GM21723 (cell line): ENCODE measurements at regions not wholly inside any gene's neighbourhood (a gene's known extent, or its start where the extent isn't known, plus 50 kb on each side); places are given as distances from the start of the nearest gene placed in this dataset.

Experiments
- ATAC-seq: cut with Tn5 transposase; IDR thresholded peaks from one replicate; pipeline ENCODE4 v1.9.1; 2021; ENCODE audit warnings: mild to moderate bottlenecking, moderate library complexity; ENCODE audit not compliant: unreplicated experiment

DNA sequence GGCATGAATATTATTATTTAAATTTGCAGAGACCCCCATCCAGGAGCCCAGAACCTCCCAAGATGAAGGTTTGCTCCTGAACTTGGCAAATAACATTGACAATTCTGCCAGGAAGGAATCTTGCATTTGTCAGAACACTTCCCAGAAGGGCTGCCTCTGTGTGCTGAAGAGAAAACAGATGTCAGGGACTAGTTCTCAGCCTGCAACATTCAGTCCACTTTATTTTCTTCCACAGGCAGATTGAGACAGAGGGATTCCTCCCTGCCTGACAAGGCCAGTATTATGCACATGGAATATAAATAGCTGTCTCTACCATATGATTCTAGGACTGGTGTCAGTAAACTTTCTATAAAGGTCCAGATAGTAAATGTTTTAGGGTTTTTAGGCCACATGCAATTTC, 171.5 kb upstream of the SIX2 start:
- ATAC-seq = no peak

DNA sequence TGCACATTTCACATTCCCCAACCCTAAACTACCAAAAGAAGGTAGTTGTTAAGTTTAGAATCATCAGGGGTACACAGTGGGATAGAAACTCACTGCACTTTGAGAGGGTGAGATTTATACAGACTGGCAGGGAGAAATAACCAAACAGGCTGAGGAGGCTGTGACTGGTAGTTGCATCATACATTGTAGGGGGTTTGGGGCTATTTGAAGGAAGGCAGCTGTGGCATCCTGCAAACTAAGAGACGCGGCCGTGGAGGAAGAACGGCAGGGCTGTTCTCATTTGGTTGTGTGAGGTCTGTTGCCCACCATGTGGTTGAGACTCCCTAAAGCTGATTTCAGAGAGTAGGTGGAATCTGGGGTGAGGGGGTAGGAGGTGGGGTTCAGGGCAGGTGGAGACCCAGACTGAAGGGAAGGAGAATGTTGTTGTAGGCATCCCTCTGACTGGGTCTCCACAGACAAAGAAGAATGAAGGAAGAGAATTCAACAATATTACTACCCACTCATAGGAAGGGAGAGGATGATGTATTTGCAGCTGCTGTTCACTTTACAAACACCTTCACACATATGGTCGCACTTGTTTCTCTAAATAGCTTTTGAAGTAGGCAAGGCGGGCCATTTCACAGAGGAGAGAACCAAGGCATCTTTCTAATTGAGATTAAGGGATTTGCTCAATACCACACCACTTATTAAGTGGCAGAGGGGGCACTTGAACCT, 170.9 kb upstream of the SIX2 start:
- no peak for ATAC-seq

DNA sequence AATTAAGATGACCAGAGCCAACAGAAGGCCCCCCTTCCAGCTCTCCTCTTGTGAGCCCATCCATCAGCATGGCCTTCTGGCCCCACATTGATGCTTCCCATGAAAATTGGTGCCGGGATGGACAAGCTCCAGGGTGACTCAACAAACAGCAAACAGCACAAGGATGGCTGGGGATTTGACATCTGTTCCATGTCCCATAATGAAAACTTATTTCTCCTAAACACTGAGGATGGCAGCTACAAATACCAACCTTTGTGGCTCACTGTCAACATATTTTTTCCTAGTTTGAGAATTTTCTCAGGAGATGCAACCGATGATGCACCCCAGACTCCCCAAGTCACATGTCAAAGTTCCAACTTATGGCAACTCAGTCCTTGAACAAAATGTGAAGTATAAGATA, 169.6 kb upstream of the SIX2 start:
- ATAC-seq = no peak

DNA sequence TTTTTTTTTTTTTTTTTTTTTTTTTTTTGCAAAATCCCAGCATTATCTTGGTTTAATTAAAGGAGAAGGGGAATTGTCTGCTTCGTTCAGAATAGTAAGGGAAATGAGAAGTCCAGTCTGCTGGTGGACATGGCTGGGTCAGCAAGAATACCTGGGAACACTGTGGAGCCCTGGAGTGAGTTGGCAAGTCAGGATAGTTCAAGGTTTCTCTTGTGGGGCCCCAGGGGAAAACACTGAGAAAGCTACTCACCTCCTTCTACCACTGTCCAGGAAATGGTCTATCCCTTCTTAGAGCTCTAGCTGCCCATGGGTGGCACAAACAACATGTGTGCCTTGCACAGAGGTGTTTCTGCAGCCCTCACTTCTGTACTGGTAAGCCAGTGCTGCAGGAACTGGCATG, 169.1 kb upstream of the SIX2 start:
- no peak for ATAC-seq

DNA sequence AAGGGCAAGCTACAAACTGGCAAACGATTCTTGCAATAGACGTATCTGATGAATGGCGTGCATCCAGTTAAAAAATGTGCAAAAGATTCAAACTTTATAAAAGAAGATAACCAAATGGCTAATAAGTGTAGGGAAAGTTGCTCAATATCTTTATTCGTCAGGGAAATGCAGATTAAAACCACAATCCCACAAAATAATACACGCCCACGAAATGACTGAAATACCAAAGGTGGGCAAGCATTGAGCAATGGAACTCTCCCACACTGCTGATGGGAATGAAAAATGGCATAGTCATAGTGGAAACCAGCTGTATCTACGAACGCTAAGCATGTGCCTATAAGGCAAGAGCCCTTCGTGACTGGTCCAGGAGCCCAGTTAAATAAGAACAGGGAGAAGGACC, 168.6 kb upstream of the SIX2 start:
- ATAC-seq = no peak

DNA sequence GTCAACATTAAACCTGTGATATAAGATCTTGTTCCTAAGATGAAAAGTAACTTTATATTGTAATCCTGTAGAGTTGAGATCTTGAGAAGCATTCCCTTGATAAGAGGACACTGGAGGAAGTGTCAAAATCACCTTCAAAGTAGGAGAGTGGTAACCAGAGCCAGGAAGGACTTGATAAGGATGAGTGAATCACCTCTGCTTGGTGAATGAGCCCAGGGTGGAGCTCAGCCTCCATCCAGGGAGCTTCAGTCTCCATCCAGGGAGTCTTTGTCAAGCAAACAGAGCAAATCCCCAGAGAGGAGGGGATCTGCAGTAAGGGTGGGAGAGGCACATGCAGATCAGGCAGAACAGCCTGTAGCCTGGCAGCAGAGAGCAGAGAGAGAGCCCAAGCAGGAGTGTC, 167.1 kb upstream of the SIX2 start:
- ATAC-seq = no peak

DNA sequence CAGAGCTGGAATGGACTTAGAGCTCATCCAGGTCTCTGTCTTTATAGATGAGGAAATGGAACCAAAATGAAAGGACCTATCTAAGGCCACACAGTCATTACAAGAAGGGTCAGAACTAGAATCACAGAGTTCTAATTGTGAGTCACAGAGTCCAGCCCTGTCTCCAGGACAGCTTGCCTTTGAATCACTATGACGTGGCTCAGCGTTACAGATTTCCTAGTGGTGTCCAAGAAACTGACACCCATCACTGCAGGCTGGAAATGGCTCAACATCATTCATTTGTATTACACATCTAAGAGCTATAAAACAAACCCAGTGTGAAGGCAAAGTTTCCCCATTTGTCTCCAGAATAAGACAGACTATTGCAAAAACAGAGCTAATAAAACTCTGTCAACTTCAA, 164.3 kb upstream of the SIX2 start:
- ATAC-seq = no peak

DNA sequence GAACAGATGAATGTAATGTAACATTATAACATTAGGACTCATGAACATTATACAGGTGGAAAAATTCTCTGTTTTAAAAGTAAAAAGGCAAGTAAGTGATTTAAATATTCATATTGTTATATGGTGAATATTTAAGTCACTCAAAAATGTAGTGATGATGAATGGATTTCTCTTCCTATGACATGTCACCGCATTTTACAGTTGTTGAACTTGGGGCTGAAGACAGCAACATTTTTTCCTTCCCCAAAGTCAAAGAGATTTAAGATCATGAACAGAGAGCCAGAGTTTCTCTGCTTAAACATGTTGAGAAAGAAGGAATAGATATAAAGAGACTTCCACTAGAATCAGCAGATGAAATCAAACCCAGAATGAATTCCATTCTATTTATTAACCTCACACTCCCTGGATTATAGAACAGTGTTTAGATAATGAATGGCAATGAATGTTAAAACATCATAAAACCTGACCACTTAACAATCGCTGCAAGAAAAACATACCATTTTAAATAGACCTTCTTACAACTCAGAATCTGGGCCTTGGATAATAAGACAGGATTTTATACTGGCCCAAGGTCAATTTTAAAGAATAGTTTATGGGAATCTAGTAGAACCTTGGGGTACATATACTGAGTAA, 163.6 kb upstream of the SIX2 start:
- ATAC-seq = no peak

DNA sequence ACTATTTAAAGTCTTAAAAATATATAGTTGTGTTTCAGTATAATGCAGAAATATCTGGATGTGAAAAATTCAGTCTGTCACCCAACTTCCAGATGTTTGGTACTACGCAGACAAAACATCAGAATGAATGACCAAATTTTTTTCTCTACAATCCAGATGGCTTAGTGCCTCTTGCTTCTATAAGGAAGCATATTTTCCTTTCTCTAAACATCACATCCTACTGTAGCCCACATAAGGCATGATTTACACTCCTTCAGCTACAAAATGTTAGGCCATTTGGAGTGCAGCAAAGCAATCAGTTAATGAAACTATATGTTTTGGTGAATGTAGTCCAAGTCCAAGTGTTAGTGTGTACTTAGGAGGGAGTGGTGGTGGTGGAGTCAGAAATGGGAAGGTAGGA, 162.9 kb upstream of the SIX2 start:
- no peak for ATAC-seq

DNA sequence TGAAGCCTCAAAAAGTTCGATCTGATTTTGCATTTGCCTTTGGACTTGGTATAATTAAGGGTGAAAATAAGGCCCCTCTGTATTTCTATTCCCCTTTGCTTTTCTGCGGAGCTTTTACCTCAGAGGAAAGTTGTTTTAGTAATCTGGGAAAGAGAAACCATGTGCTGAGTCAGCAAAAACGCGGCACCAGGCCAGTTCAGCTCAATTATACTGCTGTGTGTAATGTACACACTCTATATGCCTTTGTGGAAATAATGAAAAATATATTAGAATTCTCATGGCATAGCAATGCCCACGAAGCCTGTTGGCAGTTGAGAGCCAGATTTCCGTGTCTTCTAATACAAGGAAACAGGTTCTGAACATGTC, 161.9 kb upstream of the SIX2 start:
- ATAC-seq = no peak

DNA sequence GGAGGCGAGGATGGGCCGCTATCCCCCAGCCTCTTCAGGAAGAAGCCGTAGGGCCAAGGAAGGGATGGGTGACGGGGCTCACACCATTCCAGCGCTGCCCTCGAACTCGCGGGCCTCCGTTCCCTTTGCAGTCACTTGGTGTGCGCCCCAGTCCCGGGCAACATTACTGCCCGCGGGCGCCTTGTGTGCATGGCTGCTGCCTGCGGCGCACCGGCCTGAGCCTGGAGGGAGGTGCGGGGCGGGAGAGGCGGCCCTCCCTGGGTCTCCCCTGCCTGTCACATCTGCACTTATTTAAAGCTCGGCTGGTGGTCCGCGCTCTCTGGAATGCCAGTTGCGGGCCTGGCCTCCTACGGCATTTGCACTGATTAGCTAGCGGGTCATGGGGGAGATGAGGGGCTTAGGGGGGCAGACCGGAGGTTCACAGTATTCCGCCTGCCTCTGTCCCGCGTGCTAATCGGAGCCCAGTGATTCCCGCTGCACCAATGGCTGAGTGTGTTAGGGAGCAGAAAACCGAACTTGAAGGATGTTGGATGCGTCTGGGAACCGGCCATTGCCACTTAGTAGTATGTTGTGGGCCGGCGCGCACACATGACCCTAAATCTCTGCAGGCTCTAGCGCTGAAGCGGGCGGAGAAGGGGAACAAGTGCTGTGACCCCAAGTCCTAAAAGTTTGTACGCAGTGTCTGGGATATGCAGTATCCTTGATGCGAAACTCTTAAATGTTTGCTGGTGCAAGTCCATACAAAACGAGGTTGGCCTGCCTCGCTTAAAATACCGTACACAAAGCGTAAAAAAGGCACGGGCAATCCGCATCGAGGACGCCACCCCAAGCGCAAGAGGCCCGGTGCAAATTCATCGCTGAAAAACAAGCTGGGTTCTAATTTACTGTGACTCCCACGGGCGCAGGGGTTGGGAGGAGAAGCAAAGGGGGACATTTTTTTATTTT, 161.2 kb upstream of the SIX2 start:
- no peak for ATAC-seq

DNA sequence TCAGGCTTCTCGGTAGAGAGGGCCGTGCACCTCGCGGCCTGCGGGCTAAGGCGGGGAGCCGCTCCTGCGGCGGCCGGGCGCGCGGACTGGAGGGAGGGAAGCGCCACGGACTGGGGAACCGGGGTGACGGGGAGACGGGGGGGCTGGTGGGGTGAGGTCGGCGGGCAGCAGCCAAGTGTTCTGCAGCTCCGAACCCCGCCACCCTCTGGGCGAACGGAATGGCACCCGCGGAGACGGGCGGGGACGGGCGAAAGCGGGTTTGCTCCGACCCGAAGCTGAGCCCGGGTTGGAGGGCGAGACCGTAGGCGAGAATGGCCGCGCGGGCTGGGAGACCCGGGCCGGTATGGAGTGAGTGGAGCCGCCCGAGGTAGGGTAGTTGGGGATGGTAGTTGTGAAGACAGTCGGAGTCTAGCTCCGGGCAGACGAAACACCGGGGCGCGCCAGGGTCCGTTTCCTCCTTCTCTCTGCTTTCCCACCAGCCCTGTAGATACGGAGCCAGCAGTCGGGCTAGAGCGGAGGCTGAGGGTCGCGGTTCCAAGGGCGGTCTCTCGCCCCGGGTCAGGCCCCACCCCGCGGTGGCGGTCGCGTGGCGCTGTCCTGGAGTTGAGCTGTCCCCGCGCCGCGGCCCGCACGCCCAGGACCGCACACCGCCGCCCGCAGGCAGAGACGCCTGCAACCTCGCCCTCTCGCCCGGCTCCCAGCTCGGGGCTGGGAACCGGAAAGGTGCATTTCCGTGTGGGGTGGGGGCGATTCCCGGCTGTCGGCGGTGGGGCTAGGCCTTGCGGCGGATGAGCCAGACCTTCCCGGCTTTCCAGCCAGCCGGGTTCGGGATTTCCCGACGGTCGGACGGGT, 160.3 kb upstream of the SIX2 start:
- ATAC-seq = no peak

DNA sequence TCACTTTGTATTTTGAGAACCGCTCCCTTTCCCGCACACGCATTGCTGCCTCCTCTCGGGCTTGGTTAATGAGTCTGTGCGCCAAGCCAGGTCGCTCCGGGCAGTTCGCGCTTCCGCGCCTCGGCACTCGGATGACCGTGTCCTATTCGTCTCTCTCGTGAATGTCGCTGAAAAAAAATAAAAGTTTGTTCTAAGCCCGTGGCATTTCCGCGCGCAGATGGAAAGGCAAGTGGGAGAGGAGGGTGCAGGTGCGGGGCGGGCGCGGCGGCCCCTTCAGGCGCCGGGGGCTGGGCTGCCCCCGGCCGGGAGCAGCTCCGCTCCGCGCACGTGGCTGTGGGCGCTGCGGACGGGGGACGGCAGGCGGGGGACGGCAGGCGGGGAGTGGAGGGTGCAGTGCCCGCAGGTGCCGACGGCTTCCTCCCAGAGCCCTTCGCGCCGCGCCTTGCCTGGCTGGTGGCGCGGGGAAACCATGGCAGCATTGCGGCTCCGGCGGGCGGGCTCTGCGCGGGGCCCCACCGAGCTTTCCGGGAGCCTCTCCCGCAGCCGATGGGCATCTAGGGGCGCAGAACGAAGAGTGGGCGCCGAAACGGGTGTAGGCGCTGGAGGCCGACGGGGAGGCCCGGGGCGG, 159.6 kb upstream of the SIX2 start:
- no peak for ATAC-seq

DNA sequence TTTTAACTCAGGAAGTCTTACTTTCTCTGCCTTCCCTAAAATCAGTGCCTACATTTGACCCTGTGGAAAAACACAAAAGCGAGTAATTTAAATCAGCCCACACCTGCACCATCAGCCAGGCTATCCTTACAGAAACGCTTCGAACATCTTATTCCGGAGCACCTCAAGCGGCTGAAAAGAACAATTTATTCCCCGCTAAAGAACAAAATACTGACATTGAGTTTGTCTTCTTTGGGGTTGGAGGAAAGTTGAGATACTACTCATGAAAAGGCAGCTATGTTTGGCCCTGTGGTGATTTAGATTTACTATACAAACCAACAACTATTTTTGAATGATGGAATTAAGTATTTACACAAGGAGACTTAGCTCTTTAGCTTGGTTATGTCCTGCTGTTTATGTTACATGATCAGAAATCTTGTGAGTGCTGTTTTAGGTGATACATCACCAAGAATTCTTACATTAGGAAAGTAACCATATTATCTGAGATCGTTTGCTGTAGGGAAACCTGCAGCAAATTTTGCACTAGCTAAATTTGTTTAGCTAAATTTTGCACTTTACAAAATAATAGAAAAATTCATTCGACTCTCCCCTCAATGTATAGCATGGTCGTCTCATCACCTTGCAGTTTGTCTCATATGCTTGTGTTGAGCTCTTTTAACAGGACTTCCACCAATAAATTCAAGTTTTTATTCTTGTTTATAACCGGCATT, 158.8 kb upstream of the SIX2 start:
- no peak for ATAC-seq

DNA sequence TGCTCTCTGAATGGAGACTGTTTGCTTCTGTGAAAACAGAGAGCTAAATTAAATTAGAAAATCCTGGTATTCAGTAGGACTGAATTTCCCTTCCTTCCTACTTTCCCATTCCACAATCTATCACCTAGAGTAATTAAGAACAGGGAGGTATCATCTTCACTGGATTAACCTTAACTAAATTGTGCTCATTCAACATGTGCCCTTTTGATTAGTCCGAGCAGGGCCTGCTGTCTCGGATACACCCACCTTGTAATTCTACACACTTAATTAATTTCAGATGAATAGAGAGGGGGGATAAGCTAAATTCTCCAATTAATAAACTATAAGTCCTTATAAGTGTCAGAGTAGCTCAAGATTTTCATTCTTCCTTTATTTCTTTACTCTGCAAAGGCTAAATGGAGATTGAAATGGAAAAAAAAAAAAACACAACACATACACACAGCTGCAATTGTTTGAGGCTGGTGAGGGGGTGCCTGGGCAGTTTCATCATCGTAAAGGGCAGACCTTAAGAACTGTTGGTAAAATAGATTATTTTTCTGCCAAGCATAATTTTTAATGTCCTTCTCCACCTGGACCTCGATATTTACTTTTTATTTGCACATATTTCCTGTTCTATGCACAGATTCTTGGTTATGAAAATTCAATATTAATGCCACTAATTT, 157.1 kb upstream of the SIX2 start:
- no peak for ATAC-seq

DNA sequence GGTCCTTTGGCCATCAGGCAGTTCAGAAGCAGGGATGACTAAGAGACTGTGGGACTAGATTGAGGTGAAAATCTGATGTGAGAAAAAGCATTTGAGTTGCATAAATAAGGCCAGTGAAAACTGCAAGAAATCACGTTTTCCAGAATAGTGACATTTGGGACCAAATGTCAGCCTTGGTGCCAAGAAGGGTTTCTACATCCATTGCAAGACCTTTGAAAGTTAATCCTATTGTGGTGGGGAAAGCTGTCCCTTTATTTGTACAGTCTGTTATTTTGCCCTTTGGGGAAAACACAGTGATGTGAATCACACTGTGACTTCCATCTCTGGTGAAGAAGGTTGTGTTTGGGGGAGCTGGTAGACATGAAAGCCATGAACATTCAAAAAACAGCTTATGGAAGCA, 153.5 kb upstream of the SIX2 start:
- ATAC-seq = no peak

DNA sequence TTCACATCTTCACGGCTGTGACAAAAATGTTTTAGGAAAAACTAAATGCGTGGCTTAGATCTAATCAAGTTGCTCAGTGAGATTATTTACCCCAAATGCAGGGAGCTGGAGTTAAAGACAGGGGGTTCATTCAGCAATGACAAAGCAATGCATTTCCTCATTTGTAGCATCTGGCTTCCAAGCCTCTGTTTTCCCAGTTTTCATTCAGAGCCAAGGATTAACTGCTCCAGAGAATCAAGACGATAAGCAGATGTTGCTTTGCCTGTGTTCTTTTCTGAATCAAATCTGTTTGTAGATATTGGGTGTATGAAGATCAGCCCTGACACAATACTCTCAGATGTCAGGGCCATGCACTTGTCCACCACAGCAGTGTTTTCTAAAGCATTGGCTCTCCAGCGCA, 147.4 kb upstream of the SIX2 start:
- ATAC-seq = no peak

DNA sequence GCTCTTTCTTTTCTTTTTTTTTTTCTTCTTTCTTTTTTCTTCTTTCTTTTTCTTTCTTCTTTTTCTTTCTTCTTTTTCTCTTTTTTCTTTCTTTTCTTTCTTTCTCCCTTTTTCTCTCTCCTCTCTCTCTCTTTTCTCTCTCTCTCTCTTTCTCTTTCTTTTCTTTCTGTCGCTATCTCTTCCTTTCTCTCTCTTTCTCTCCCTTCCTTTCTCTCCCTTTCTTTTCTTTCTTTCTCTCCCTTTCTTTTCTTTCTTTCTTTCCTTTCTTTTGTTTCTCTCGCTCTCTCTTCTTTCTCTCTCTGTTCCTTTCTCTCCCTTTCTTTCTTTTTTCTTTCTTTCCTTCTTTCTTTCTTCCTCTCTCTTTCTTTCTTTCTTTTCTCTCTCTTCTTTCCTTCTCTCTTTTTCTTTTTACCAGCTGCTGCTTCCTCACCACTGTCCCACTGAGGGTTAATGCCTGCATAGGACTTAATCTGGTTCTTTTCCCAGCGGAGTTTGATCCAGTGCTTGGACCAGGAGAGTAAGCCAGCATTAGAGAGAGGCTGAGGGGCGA, 145.4 kb upstream of the SIX2 start:
- no peak for ATAC-seq

DNA sequence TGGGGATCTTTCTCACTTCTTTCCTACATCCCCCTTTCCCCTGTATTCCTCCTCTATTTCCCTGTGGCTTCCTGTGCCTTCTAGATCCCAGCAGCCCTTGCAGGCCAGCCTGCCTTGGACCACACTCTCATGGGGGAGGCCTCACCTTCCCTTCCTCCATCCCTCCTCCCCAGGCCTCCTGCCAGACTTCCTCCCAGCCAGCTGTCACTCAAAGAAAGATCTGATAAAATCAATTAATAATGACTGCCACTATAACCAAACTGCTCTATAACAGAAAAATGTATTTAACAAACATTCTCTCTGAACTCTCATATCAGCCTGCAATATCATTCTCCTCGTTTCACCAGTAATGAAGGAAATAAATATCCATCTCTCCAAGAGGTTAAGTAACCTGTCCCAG, 144.9 kb upstream of the SIX2 start:
- ATAC-seq = no peak
